Bronchial epithelial cell (primary cell): ENCODE measurements at regions not wholly inside any gene's neighbourhood (a gene's known extent, or its start where the extent isn't known, plus 50 kb on each side); places are given as distances from the start of the nearest gene placed in this dataset.
A peak's percentile ranks its signal among the peaks of the same experiment; 100 is the strongest.

Experiments
- DNase-seq: peaks from one replicate; pipeline ENCODE4 v3.0.0-alpha.2; 2010; ENCODE audit warnings: low read depth
- FAIRE-seq: peaks from 2 replicates; lab custom pipeline; 2011; peaks lifted over from hg19 to GRCh38; lab: Jason Lieb, UNC
- H3K27me3 ChIP-seq: 2 replicates; pipeline ENCODE4 v1.5.1; 2011; ENCODE audit warnings: low read length; ENCODE audit not compliant: control insufficient read depth, insufficient read depth
- H3K36me3 ChIP-seq: 2 replicates; pipeline ENCODE4 v1.5.1; 2011; ENCODE audit warnings: low read length; ENCODE audit not compliant: control insufficient read depth, insufficient read depth
- H3K4me3 ChIP-seq: 2 replicates; pipeline ENCODE4 v1.5.1; 2011; ENCODE audit warnings: mild to moderate bottlenecking, low read depth, low read length, control low read depth
- TF ChIP-seq, protein P1 (sequence below): IDR thresholded peaks from 2 replicates; pipeline ENCODE4 v1.5.1; 2011; ENCODE audit warnings: mild to moderate bottlenecking, moderate library complexity, low read length, control low read depth, inconsistent platforms; ENCODE audit not compliant: insufficient read depth, severe bottlenecking

DNA sequence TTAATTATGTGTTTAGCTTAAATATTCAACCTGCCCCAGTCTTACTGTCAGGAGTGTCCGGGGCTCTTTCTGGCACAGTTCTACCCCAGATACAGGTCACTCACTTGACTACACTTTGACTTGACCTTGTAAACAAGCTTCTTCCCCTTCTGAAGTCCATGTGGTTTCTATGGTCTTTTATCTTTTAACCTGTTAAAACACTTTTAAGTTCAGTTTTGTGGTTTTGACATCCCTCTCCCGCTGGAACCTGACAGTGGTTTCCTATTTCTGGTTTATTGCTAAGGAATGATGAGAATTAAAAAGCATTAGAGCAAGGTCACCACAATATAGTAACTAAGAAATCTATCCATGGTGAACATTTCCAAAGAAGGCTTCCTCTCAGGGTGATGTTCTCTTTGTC lies 300.1 kb downstream of the TMEM167A start:
- no peaks in the 10 kb centered on the region for H3K36me3 ChIP-seq
- DNase-seq, result no peak

DNA sequence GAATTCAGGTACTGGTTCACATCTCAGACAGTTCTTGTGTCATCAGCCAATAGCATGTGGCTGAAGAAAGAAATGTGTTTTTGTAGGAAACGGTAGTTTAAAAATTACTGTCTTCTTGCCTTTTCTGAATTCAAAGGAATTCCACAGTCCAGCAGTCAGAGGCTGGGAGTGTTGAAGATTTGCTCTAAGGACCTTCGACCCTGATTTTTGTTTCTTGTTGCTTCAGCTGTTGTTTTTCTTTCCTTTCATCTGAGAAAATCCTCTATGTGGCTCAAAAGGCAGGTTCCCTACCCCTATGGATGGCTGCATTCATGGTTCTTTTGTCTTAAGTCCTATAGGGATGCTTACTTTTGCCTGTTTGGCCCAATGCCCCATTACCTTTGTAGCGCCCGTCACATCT lies 304.9 kb downstream of the TMEM167A start:
- Histone ChIP-seq H3K4me3 (no peak overlapping the region), H3K27me3 (no peaks in the 10 kb centered on the region), H3K36me3 (no peaks in the 10 kb centered on the region)
- FAIRE-seq (no peak), DNase-seq (no peak)
- TF ChIP-seq, protein P1, sequence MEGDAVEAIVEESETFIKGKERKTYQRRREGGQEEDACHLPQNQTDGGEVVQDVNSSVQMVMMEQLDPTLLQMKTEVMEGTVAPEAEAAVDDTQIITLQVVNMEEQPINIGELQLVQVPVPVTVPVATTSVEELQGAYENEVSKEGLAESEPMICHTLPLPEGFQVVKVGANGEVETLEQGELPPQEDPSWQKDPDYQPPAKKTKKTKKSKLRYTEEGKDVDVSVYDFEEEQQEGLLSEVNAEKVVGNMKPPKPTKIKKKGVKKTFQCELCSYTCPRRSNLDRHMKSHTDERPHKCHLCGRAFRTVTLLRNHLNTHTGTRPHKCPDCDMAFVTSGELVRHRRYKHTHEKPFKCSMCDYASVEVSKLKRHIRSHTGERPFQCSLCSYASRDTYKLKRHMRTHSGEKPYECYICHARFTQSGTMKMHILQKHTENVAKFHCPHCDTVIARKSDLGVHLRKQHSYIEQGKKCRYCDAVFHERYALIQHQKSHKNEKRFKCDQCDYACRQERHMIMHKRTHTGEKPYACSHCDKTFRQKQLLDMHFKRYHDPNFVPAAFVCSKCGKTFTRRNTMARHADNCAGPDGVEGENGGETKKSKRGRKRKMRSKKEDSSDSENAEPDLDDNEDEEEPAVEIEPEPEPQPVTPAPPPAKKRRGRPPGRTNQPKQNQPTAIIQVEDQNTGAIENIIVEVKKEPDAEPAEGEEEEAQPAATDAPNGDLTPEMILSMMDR, result no peak

More for the DNA sequence above, 300.1 kb downstream of the TMEM167A start:
- H3K27me3 ChIP-seq, result no peaks in the 10 kb centered on the region
- no peak for FAIRE-seq
- TF ChIP-seq, protein P1, result no peak
- no peak overlapping the region for H3K4me3 ChIP-seq

DNA sequence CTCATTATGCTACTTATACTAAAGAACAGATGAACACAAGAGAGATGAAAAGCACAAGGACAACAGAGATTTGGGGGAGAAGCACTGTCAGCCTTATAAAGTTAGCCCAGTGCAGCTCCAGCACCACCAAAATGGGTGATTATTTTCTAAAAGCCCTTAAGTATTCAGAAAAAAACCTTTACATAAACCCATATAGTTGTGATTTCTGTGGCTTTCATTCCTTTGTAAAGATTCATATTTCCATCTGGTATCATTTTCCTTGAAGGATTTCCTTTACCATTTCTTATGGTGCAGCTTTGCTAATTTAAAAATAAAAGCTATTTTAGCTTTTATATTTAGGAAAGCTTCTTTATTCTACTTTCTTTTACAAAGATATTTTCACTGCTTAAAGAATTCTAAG lies 311.0 kb downstream of the TMEM167A start:
- no peak for FAIRE-seq
- Histone ChIP-seq H3K4me3 (no peak overlapping the region), H3K36me3 (no peaks in the 10 kb centered on the region), H3K27me3 (no peaks in the 10 kb centered on the region)
- TF ChIP-seq, protein P1, result no peak
- DNase-seq, result no peak

DNA sequence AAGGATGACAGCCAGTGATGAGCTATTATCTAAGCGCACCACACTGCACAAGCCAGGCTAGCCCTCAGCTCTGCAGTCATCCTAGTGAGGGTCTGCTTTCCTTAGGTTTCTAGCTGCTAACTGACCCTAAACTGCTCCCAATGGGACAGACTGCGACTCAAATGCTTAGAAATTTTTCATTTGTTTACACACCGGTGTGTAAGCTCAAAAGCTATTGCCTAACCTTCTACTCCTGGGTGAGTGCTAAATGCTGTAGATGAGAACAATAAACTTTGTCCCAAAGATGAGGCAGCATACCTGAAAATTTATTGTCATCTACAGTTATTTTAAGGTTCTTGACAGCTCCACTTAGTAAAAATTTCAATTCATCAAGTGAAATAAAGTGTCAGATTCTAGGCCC lies 311.4 kb downstream of the TMEM167A start:
- Histone ChIP-seq H3K36me3 (no peaks in the 10 kb centered on the region), H3K27me3 (no peaks in the 10 kb centered on the region), H3K4me3 (no peak overlapping the region)
- TF ChIP-seq, protein P1, result no peak
- FAIRE-seq (no peak), DNase-seq (peak; percentile 14)

DNA sequence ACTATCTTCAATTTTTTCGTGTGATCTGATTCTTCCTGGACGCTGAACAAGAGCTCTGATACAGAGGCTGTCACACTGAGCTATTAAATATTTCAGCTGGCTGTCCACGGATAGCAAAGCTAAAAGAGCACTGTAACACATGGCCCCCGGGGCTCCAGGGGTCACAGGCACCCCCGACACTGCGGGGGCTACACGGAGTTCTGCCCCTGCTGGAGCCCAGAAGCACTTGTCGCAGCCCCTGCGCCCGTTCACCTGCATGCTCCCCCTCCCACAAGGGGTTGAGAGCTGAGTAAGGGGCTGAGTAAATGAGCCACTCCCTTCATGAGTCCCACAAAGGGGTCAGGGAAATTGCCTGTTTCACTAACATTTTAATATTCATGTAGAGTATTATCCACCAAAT lies 316.3 kb downstream of the TMEM167A start:
- TF ChIP-seq, protein P1, result no peak
- Histone ChIP-seq H3K4me3 (no peak overlapping the region), H3K36me3 (no peaks in the 10 kb centered on the region), H3K27me3 (no peaks in the 10 kb centered on the region)
- no peak for FAIRE-seq
- no peak for DNase-seq

DNA sequence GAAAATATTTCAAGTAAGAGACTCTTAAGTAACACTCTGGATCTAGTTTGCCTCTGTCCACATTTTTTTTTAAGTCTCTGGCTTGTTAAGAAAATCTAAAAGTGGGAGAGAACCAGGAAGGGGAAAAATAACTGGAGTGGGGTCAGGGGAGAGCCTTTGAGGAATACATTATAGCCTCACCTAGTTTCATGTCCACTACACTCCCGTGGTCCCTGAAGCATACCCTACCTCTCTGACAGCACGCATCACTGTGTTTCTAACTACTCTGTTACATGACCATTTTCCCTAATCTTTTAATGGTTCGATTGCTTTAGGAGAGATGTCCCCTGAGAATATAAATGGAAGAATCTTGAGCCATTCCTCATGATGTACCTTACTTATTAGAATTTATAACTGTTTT lies 318.3 kb downstream of the TMEM167A start:
- no peak for DNase-seq
- TF ChIP-seq, protein P1, result no peak
- FAIRE-seq, result no peak
- Histone ChIP-seq H3K36me3 (no peaks in the 10 kb centered on the region), H3K4me3 (no peak overlapping the region), H3K27me3 (no peaks in the 10 kb centered on the region)
